ENCODE measurements at regions not wholly inside any gene's neighbourhood (a gene's known extent, or its start where the extent isn't known, plus 50 kb on each side); places are given as distances from the start of the nearest gene placed in this dataset.

DNA sequence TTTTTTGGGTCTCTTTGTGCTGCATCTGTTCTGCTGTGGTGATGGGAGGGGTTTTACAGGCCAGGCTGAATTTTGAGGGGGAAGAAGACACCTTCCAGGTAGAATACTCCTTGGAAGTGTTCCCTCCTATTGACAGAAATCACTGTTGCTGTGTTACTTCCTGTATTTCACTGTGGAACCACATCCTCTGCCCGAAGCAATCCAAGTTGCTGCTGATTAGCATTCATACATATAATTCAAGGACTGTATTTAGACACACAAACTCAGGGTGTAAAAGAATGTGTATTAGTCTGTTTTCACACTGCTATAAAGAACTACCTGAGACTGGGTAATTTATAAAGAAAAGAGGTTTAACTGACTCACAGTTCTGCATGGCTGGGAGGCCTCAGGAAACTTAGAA, 50.6 kb upstream of the TMEM244 start:
- no peaks in the 10 kb centered on the region for H3K36me3 ChIP-seq (ENCODE audit: control insufficient read depth, insufficient read depth, low read length)
- H3K4me2 ChIP-seq (ENCODE audit: low read depth, low read length), result no peak overlapping the region
- no peak overlapping the region for H2AK9ac ChIP-seq (replicated peaks; ENCODE audit: low read depth, low read length, poor library complexity)
- in situ Hi-C loops (cut with MboI; ENCODE audit: low sequenced_read_pairs) (no loop called here), intact Hi-C loops (cut with micrococcal nuclease) (no loop called here), dilution Hi-C loops (cut with HindIII; ENCODE audit: low sequenced_read_pairs, unreplicated experiment) (no loop called here)
- no peaks in the 10 kb centered on the region for H3K79me1 ChIP-seq (ENCODE audit: low read depth in 1 of 2, low read length in 2 of 2)
- ATAC-seq (ENCODE audit: low read depth) (no peak), DNase-seq (no peak)
- no peak overlapping the region for H2BK15ac ChIP-seq (ENCODE audit: low read depth, low read length)
- no peak overlapping the region for H3K18ac ChIP-seq (ENCODE audit: low read depth, low read length)
- no peak overlapping the region for H2AFZ ChIP-seq (replicated peaks; ENCODE audit: low read length, poor library complexity)
- WGBS, 2 experiments (ENCODE audit: extremely low coverage in 2 of 2, insufficient read length in 1 of 2), result no CpG with 5 or more reads among the region's 1 CpG
- no peak overlapping the region for H2BK120ac ChIP-seq (ENCODE audit: low read depth, low read length)
- no peak overlapping the region for H2AK5ac ChIP-seq (ENCODE audit: low read depth, low read length)
- H3K9me3 ChIP-seq (ENCODE audit: control insufficient read depth, insufficient read depth, low read length), result no peaks in the 10 kb centered on the region
- no peaks in the 10 kb centered on the region for H3K9me1 ChIP-seq (ENCODE audit: insufficient read depth, low read length)
- no peak for TF ChIP-seq CEBPB (IDR thresholded peaks at IDR 0.05; ENCODE audit: low read depth, low read length)
- TF ChIP-seq RCOR1 (IDR thresholded peaks at IDR 0.05; ENCODE audit: insufficient replicate concordance, low read length), result no peak
- H3K14ac ChIP-seq (replicated peaks; ENCODE audit: low read depth, low read length), result no peak overlapping the region
- H3K4me3 ChIP-seq (ENCODE audit: insufficient read depth, low read depth, low read length), result no peak overlapping the region
- ChIA-PET POLR2A (ENCODE audit: unreplicated experiment) (no interaction called here), CTCF (no interaction called here)
- H3K27me3 ChIP-seq (ENCODE audit: control insufficient read depth, insufficient read depth, low read length), result no peaks in the 10 kb centered on the region
- H4K91ac ChIP-seq (ENCODE audit: insufficient read depth, low read depth, low read length), result no peak overlapping the region
- H3K4ac ChIP-seq (ENCODE audit: low read depth, low read length), result no peak overlapping the region
- no peak overlapping the region for H3K23ac ChIP-seq (ENCODE audit: low read depth, low read length)
- H4K5ac ChIP-seq (ENCODE audit: low read depth, low read length), result no peak overlapping the region
- H3K27ac ChIP-seq (ENCODE audit: insufficient read depth, low read length), result no peak overlapping the region
- H3K9ac ChIP-seq (ENCODE audit: low read depth, low read length), result no peak overlapping the region
- BruUV-seq (replicated peaks), result no TSS peak
- H3K56ac ChIP-seq (ENCODE audit: extremely low read depth, insufficient read depth, low read length), result no peak overlapping the region
- no peak overlapping the region for H2BK20ac ChIP-seq (ENCODE audit: low read depth, low read length)
- H4K8ac ChIP-seq (ENCODE audit: low read depth in 2 of 2, low read length in 2 of 2), result no peak overlapping the region
- no peaks in the 10 kb centered on the region for H4K20me1 ChIP-seq (ENCODE audit: insufficient read depth, low read length)
- no peaks in the 10 kb centered on the region for H3K4me1 ChIP-seq (ENCODE audit: control insufficient read depth, insufficient read depth, low read length)
- H2BK5ac ChIP-seq (ENCODE audit: low read depth, low read length, poor library complexity, severe bottlenecking), result no peak overlapping the region

All from IMR-90 (cell line).